HepG2 (cell line): ENCODE measurements at regions not wholly inside any gene's neighbourhood (a gene's known extent, or its start where the extent isn't known, plus 50 kb on each side); places are given as distances from the start of the nearest gene placed in this dataset.

Source experiments
- ATAC-seq: fragments of 200-7000 bp; cut with Tn5 transposase; 3 replicates; pipeline ENCODE4 v1.9.1; 2020; ENCODE audit warnings: mild to moderate bottlenecking, moderate library complexity
- BruUV-seq: library from RNA; stranded (reverse); fragments of 400-500 nt; replicated peaks from 2 replicates; lab custom pipeline; 2021; lab: Mats Ljungman, UMichigan
- CTCF ChIA-PET: fragments of 300-600 bp; formaldehyde crosslinking; extraction: SDS; loops from one replicate; lab custom pipeline; 2021; ENCODE audit warnings: low total read pairs, inconsistent platforms, low intra/inter-chr PET ratio; lab: Yijun Ruan, JAX
- POLR2A ChIA-PET: fragments of 350-600 bp; sonication (Branson Sonifier 250); formaldehyde crosslinking; loops from one replicate; lab custom pipeline; 2020; ENCODE audit warnings: antibody characterized with exemption, inconsistent platforms; lab: Yijun Ruan, JAX
- DNase-seq: peaks from one replicate; pipeline ENCODE4 v3.0.0-alpha.2; 2015; ENCODE audit warnings: low spot score
- FAIRE-seq: peaks from 3 replicates; lab custom pipeline; 2011; peaks lifted over from hg19 to GRCh38; lab: Jason Lieb, UNC
- H2AFZ ChIP-seq: one replicate; pipeline ENCODE4 v1.6.1; 2011; ENCODE audit warnings: low read length, inconsistent platforms
- H3K27ac ChIP-seq: fragments of 300-600 bp; 3 replicates; pipeline ENCODE4 v1.8.0; 2011; ENCODE audit warnings: mixed run types, mild to moderate bottlenecking, mixed read lengths, low read length, inconsistent platforms; ENCODE audit not compliant: insufficient read depth; ENCODE audit errors: extremely low read length
- H3K27me3 ChIP-seq, 2 experiments: fragments of 200-600 bp in 1 of 2; 2 replicates in 1 of 2; 3 replicates in 1 of 2; pipeline versions ENCODE4 v1.6.0 to v1.8.0; 2011; ENCODE audit warnings: low read length in 2 of 2, mild to moderate bottlenecking in 2 of 2, moderate library complexity in 2 of 2, inconsistent platforms in 1 of 2; ENCODE audit not compliant: insufficient read depth in 2 of 2, control insufficient read depth in 1 of 2
- H3K36me3 ChIP-seq, 2 experiments: fragments of 200-600 bp in 1 of 2; replicated peaks in 1 of 2; 2 replicates in 1 of 2; 3 replicates in 1 of 2; pipeline versions ENCODE4 v1.5.1 to v1.8.0; 2011; ENCODE audit warnings: low read length in 2 of 2, inconsistent platforms in 1 of 2; ENCODE audit not compliant: insufficient read depth in 2 of 2, control insufficient read depth in 1 of 2
- H3K4me1 ChIP-seq: 2 replicates; pipeline ENCODE4 v1.5.1; 2012; ENCODE audit warnings: low read length, inconsistent platforms; ENCODE audit not compliant: insufficient read depth
- H3K4me2 ChIP-seq: 2 replicates; pipeline ENCODE4 v1.6.0; 2011; ENCODE audit warnings: low read depth, low read length, inconsistent platforms
- H3K4me3 ChIP-seq, 3 experiments: fragments of 200-600 bp in 1 of 3; sonication (generic), shearing (Covaris generic) in 1 of 3; replicated peaks in 1 of 3; 2 replicates each; pipeline ENCODE4 v1.5.1; 2011 to 2016; ENCODE audit warnings: low read length in 3 of 3, inconsistent platforms in 2 of 3, low read depth in 2 of 3, mild to moderate bottlenecking in 2 of 3, control low read depth in 1 of 3, mixed read lengths in 1 of 3; ENCODE audit not compliant: insufficient read depth in 1 of 3
- H3K79me2 ChIP-seq: one replicate; pipeline ENCODE4 v1.6.1; 2011; ENCODE audit warnings: low read length, inconsistent platforms; ENCODE audit not compliant: insufficient read depth
- H3K9ac ChIP-seq: 2 replicates; pipeline ENCODE4 v1.6.0; 2011; ENCODE audit warnings: mild to moderate bottlenecking, low read depth, low read length, inconsistent platforms; ENCODE audit not compliant: insufficient read depth
- H3K9me3 ChIP-seq: 2 replicates; pipeline ENCODE4 v1.5.1; 2012; ENCODE audit warnings: mild to moderate bottlenecking, low read length
- H4K20me1 ChIP-seq: 2 replicates; pipeline ENCODE4 v1.6.0; 2011; ENCODE audit warnings: inconsistent platforms, mild to moderate bottlenecking, low read length, moderate library complexity; ENCODE audit not compliant: insufficient read depth
- HOXA5 ChIP-seq: sonication (generic); formaldehyde crosslinking; IDR thresholded peaks from 2 replicates; pipeline ENCODE4 v1.4.0; 2020; ENCODE audit warnings: missing genetic modification reagents
- MNT ChIP-seq: fragments of 450-650 bp; IDR thresholded peaks from 2 replicates; pipeline ENCODE4 v1.6.1; 2016
- NFE2L2 ChIP-seq: fragments of 150-350 bp; IDR thresholded peaks from 2 replicates; pipeline ENCODE4 v1.6.1; 2014; ENCODE audit warnings: low read length
- ZBTB1 ChIP-seq: sonication (generic); formaldehyde crosslinking; IDR thresholded peaks from 2 replicates; pipeline ENCODE4 v1.4.0; 2020; ENCODE audit warnings: missing genetic modification reagents, borderline replicate concordance
- ZNF230 ChIP-seq: sonication (generic); formaldehyde crosslinking; IDR thresholded peaks from 2 replicates; pipeline ENCODE4 v1.4.0; 2020; ENCODE audit warnings: mild to moderate bottlenecking, missing genetic modification reagents
- ZNF33A ChIP-seq: sonication (generic); formaldehyde crosslinking; IDR thresholded peaks from 2 replicates; pipeline ENCODE4 v1.5.1; 2020; ENCODE audit warnings: missing genetic modification reagents, mild to moderate bottlenecking, moderate library complexity, borderline replicate concordance
- ZNF432 ChIP-seq: sonication (generic); formaldehyde crosslinking; IDR thresholded peaks from 2 replicates; pipeline ENCODE4 v1.5.0; 2020; ENCODE audit warnings: missing genetic modification reagents, mild to moderate bottlenecking, borderline replicate concordance
- ZNF503 ChIP-seq: sonication (generic); formaldehyde crosslinking; IDR thresholded peaks from 2 replicates; pipeline ENCODE4 v1.4.0; 2020; ENCODE audit warnings: missing genetic modification reagents
- ZNF75D ChIP-seq: sonication (generic); formaldehyde crosslinking; IDR thresholded peaks from 2 replicates; pipeline ENCODE4 v1.8.1; 2023; ENCODE audit warnings: missing genetic modification reagents, mild to moderate bottlenecking, borderline replicate concordance
- WGBS: methylation state at CpG from one replicate; pipeline ENCODE4 v1.1.6; 2017; ENCODE audit warnings: low lambda C conversion rate; 5-methylcytosine and 5-hydroxymethylcytosine counted together
- in situ Hi-C: cut with HindIII; loops from 2 replicates; pipeline ENCODE4 v1.10.0; 2017; ENCODE audit warnings: low pct_unique_long_range_greater_than_20kb; ENCODE audit not compliant: extremely low pct_ligation_motif_present
- intact Hi-C: fragments of 100-400 bp; cut with micrococcal nuclease; formaldehyde crosslinking; loops from one replicate; pipeline ENCODE4 v1.10.0; 2022; ENCODE audit not compliant: unreplicated experiment
- TF ChIP-seq, protein P1 (sequence below): sonication (generic); formaldehyde crosslinking; IDR thresholded peaks from 2 replicates; pipeline ENCODE4 v1.5.0; 2020; ENCODE audit warnings: mild to moderate bottlenecking, missing genetic modification reagents, borderline replicate concordance
- TF ChIP-seq, protein P2 (sequence below): IDR thresholded peaks from 2 replicates; pipeline ENCODE4 v1.6.1; 2016; ENCODE audit warnings: missing biosample characterization, missing genetic modification reagents, low read depth
- TF ChIP-seq, protein P3 (sequence below): sonication (generic); IDR thresholded peaks from 2 replicates; pipeline ENCODE4 v1.6.1; 2016; ENCODE audit warnings: low read depth, borderline replicate concordance
- TF ChIP-seq, protein P4 (sequence below): sonication (generic); formaldehyde crosslinking; IDR thresholded peaks from 2 replicates; pipeline ENCODE4 v1.8.1; 2022; ENCODE audit warnings: mild to moderate bottlenecking, missing genetic modification reagents

- H3K79me2 ChIP-seq, result no peaks in the 10 kb centered on the region
- H3K4me1 ChIP-seq, result peaks cover 15% of the 10 kb centered on the region
- H3K9me3 ChIP-seq, result no peaks in the 10 kb centered on the region
- ChIA-PET POLR2A (no interaction called here), CTCF (no interaction called here)
- 19% methylated on average over 1 of the region's 1 CpG for WGBS
- FAIRE-seq (peak; percentile 39), ATAC-seq (no peak), DNase-seq (no peak)
- no TSS peak for BruUV-seq
- H4K20me1 ChIP-seq, result no peaks in the 10 kb centered on the region
- no peak overlapping the region for H2AFZ ChIP-seq
- no peak overlapping the region for H3K9ac ChIP-seq
- no peaks in the 10 kb centered on the region for H3K27me3 ChIP-seq
- no peak overlapping the region for H3K4me3 ChIP-seq
- intact Hi-C loops (no loop called here), in situ Hi-C loops (no loop called here)
- peak overlapping the region; percentile 47; the same call in 1 of the 2 replicates for H3K4me2 ChIP-seq
- H3K27ac ChIP-seq, result no peak overlapping the region
- no peaks in the 10 kb centered on the region for H3K36me3 ChIP-seq
- no peak for TF ChIP-seq ZBTB1 (CRISPR knock-in tag)
- no peak for TF ChIP-seq HOXA5 (CRISPR knock-in tag)
- no peak for TF ChIP-seq MNT
- TF ChIP-seq, protein P1, sequence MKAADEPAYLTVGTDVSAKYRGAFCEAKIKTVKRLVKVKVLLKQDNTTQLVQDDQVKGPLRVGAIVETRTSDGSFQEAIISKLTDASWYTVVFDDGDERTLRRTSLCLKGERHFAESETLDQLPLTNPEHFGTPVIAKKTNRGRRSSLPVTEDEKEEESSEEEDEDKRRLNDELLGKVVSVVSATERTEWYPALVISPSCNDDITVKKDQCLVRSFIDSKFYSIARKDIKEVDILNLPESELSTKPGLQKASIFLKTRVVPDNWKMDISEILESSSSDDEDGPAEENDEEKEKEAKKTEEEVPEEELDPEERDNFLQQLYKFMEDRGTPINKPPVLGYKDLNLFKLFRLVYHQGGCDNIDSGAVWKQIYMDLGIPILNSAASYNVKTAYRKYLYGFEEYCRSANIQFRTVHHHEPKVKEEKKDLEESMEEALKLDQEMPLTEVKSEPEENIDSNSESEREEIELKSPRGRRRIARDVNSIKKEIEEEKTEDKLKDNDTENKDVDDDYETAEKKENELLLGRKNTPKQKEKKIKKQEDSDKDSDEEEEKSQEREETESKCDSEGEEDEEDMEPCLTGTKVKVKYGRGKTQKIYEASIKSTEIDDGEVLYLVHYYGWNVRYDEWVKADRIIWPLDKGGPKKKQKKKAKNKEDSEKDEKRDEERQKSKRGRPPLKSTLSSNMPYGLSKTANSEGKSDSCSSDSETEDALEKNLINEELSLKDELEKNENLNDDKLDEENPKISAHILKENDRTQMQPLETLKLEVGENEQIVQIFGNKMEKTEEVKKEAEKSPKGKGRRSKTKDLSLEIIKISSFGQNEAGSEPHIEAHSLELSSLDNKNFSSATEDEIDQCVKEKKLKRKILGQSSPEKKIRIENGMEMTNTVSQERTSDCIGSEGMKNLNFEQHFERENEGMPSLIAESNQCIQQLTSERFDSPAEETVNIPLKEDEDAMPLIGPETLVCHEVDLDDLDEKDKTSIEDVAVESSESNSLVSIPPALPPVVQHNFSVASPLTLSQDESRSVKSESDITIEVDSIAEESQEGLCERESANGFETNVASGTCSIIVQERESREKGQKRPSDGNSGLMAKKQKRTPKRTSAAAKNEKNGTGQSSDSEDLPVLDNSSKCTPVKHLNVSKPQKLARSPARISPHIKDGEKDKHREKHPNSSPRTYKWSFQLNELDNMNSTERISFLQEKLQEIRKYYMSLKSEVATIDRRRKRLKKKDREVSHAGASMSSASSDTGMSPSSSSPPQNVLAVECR, result no peak
- TF ChIP-seq, protein P2, sequence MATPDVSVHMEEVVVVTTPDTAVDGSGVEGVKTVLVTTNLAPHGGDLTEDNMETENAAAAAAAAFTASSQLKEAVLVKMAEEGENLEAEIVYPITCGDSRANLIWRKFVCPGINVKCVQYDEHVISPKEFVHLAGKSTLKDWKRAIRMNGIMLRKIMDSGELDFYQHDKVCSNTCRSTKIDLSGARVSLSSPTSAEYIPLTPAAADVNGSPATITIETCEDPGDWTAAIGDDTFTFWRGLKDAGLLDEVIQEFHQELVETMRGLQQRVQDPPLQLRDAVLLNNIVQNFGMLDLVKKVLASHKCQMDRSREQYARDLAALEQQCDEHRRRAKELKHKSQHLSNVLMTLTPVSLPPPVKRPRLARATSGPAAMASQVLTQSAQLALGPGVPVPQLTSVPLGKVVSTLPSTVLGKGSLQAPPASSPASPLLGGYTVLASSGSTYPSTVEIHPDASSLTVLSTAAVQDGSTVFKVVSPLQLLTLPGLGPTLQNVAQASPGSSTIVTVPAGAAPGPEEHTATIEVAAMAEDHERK (CRISPR knock-in tag), result no peak
- no peak for TF ChIP-seq ZNF230 (CRISPR knock-in tag)
- TF ChIP-seq NFE2L2, result no peak
- no peak for TF ChIP-seq ZNF503 (CRISPR knock-in tag)
- no peak for TF ChIP-seq ZNF75D
- TF ChIP-seq, protein P3, sequence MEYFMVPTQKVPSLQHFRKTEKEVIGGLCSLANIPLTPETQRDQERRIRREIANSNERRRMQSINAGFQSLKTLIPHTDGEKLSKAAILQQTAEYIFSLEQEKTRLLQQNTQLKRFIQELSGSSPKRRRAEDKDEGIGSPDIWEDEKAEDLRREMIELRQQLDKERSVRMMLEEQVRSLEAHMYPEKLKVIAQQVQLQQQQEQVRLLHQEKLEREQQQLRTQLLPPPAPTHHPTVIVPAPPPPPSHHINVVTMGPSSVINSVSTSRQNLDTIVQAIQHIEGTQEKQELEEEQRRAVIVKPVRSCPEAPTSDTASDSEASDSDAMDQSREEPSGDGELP, result no peak
- TF ChIP-seq, protein P4, sequence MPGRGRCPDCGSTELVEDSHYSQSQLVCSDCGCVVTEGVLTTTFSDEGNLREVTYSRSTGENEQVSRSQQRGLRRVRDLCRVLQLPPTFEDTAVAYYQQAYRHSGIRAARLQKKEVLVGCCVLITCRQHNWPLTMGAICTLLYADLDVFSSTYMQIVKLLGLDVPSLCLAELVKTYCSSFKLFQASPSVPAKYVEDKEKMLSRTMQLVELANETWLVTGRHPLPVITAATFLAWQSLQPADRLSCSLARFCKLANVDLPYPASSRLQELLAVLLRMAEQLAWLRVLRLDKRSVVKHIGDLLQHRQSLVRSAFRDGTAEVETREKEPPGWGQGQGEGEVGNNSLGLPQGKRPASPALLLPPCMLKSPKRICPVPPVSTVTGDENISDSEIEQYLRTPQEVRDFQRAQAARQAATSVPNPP (CRISPR knock-in tag), result no peak
- no peak for TF ChIP-seq ZNF432 (CRISPR knock-in tag)
- no peak for TF ChIP-seq ZNF33A (CRISPR knock-in tag)
Measured at GRCh38 chr2:145724311-145724898, 1204.5 kb upstream of the ZEB2 start.
